Suprapubic skin (tissue), 4 donors: ENCODE measurements at regions not wholly inside any gene's neighbourhood (a gene's known extent, or its start where the extent isn't known, plus 50 kb on each side); places are given as distances from the start of the nearest gene placed in this dataset.

Experiments used
- CTCF ChIP-seq, 2 donors: fragments of 200-600 bp in 1 of 2; fragments of 450-650 bp in 1 of 2; sonication (generic) in 1 of 2; IDR thresholded peaks; one replicate each; pipeline ENCODE4 v1.5.1; 2016 to 2019; ENCODE audit warnings: antibody characterized with exemption in 2 of 2, mild to moderate bottlenecking in 1 of 2, moderate library complexity in 1 of 2
- EP300 ChIP-seq: sonication (generic); formaldehyde crosslinking; IDR thresholded peaks from one replicate; pipeline ENCODE4 v1.6.1; 2017; ENCODE audit warnings: antibody characterized with exemption
- POLR2A ChIP-seq, 2 donors: fragments of 450-650 bp; IDR thresholded peaks; one replicate each; pipeline ENCODE4 v1.6.1; 2017; ENCODE audit warnings: antibody characterized with exemption in 2 of 2, mild to moderate bottlenecking in 2 of 2, moderate library complexity in 2 of 2
- POLR2AphosphoS5 ChIP-seq, 3 donors: sonication (generic); formaldehyde crosslinking; IDR thresholded peaks; one replicate each; pipeline ENCODE4 v1.6.1; 2017; ENCODE audit warnings: antibody characterized with exemption in 3 of 3

GRCh38 chr17:63240106-63240505, 206.0 kb downstream of the CYB561 start:
- TF ChIP-seq CTCF (IDR thresholded peaks at IDR 0.05) (no peak), POLR2AphosphoS5 (IDR thresholded peaks at IDR 0.05) (no peak), POLR2A (IDR thresholded peaks at IDR 0.05) (no peak), EP300 (no peak)
